HL-60/S4 treated with retinoic acid at 250 ng/mL for 4 days and 3 days (cell line): ENCODE measurements at regions not wholly inside any gene's neighbourhood (a gene's known extent, or its start where the extent isn't known, plus 50 kb on each side); places are given as distances from the start of the nearest gene placed in this dataset.
"Not testable (repeated sequence)": the region's sequence is repeated elsewhere in the genome, so short reads cannot be mapped to it uniquely, and the experiment has no call there.

ENCODE experiments used
- in situ Hi-C: fragments of 300-500 bp; cut with MboI; formaldehyde crosslinking; loops from 2 replicates; pipeline ENCODE4 v1.7.0; 2022; ENCODE audit warnings: low sequenced_read_pairs

DNA sequence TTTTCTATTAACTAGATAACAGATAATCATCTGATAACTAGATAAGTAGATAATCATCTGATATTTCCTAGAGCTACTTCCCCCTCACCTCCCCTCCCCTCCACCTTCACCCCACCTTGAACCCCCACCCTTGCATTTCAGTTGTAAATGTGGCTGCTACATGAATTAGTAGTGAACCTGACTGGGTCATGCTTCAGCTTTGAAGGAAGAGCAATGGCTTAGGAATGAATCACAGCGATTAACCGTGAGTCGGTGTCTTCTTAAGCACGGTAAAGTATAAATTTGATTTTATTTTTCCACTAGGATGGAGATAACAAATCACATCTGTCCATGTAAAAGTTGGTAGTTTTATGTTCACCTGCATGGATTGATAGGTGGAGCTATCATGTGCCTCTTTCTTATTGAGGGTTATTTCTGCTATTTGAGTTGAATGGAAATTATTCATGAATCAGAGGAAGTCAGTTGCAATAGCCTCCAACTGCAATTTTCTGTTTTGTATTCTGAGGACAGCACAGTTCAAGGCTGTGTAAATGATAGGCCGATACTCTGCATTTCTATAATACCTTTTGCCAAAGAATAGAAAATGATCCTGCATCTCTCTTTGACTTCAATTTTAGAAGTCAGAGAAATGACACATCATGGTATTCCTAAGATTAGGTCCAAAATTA lies 235.0 kb downstream of the PTGER3 start:
- in situ Hi-C loops = no loop called here

- in situ Hi-C loops = no loop called here
Observed at GRCh38 chr1:70818401-70818800, 229.2 kb downstream of the PTGER3 start.

GRCh38 chr1:70819231-70819630 lies 228.4 kb downstream of the PTGER3 start:
- in situ Hi-C loops = no loop called here

DNA sequence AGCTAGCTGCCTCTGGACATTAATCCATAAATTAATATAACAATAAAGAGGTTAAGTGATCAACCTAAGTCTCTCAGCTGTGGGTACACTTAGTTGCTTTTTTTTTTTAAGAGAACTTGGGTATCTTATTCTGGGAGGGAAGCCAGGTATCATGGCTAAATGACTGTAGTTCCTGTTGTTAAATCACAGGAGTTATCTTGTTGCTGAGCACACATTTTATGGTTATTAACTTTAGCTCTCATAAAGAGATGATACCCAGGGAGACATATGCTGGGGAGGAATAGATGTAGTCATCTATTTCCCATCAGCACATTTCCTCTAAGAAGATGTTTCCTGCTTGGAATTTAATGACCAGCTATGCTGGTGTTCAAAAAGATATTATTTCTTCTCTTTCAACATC lies 227.8 kb downstream of the PTGER3 start:
- in situ Hi-C loops = no loop called here

DNA sequence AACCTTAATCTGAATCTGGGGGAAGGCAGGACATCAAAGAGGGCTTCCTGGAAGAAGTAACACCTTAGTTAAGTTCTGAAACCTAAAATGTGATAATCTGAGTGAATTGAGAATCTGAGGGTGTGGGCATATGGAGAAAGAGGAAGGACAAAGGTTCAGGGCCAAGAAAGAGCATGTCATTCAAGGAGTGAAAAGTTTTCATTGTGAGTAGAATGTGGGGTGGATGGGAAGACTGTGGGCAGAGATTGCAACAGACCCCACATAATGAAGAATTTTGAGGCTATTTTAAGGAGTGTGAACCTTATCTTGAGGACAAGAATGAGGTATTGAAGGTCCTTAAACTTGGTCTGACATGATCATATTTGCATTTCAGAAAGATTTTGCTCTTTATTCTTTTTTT lies 227.2 kb downstream of the PTGER3 start:
- in situ Hi-C loops = no loop called here

GRCh38 chr1:70820995-70821394 lies 226.6 kb downstream of the PTGER3 start:
- in situ Hi-C loops = no loop called here

DNA sequence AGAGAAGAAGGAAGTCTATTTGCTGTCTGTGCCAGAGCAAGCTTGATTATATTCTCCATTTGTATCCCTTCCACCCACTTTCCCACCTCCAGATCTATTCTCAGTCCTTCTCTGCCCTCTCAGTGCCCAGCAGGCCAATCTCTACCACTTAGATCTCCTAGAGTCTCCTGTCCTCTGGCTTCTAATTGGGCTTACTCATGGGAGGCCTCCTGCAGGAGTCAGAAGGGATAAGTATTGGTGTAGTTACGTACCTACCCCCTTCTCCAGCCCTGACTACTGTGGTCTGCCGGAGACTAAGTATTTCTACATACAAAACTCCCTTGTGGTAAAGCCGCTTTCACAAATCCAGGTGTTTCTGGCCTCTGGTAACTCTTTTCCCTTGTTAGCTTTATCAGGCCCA lies 221.2 kb downstream of the PTGER3 start:
- in situ Hi-C loops = no loop called here

GRCh38 chr1:70827030-70827429 lies 220.6 kb downstream of the PTGER3 start:
- in situ Hi-C loops = no loop called here

DNA sequence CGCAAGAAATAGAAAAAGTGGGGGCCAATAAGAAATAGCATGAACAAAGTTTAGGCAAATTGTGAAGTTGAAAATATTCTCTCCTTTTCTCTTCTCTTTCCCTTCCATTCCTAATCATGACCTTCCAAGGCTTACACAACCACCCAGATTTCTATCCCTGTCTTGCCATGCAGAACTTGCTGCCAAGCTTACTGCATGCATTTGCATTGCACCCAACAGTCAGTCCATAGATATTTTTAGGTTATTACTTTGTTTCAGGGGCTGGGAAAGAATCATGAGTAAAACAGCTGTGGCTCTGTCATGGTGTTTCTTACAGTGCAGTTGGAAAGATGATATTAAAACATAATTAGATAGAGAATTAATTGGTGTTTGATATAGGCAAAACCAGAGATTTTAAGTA lies 219.4 kb downstream of the PTGER3 start:
- in situ Hi-C loops = no loop called here

GRCh38 chr1:70834365-70834764 lies 213.3 kb downstream of the PTGER3 start:
- in situ Hi-C loops = not testable (repeated sequence)

- in situ Hi-C loops = no loop called here
Observed at GRCh38 chr1:70836456-70836855, 211.2 kb downstream of the PTGER3 start.

DNA sequence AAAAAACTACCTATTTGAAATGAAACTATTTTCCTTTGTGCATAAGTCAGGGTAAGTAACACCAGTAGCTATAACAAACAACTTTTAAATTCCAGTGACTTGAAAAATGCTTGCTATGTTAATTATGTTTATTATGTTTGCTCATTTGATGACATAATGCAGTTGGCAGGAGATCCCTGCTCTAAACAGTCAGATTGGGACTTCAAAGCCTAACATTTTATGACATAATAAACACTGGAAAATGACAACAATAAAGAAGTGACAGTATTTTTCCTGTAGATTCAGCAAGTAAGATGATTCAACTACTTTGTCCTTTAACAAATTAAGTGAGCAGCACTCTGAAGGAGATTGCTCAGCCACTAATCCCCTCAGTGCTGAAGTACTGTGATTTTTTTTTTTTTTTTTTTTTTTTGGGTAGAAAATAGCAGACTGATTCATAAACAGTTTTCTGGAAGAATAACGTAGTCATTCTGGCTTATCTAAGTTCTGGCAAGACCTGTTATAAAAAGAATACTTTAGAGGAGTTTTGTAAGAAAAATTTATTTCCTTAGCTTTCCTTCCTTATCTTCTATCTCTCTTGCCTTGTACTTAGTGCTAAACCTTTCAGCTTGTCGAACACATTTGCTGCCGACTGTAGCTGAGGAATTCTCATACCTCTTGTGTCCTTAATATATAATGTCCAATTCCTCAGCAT lies 207.2 kb downstream of the PTGER3 start:
- in situ Hi-C loops = no loop called here

DNA sequence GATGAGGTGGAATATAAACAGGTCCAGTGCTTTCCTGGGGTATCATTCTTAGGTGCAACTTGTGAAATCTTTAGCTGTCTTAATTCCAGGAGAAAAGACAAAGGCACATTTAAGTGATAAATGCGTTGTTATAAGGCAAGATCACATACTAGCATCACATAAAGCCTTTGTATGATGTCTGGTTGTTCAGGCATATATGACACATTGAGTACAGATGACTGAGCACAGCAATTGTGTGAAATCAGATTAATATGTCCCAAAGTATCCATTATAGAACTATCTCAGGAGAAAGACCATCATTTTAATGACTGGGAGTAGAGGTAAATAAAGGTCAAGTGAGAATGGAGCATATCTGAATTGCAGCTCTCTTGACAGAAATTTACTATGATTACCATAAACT lies 205.1 kb downstream of the PTGER3 start:
- in situ Hi-C loops = no loop called here

GRCh38 chr1:70843452-70843851 lies 204.2 kb downstream of the PTGER3 start:
- in situ Hi-C loops = no loop called here

DNA sequence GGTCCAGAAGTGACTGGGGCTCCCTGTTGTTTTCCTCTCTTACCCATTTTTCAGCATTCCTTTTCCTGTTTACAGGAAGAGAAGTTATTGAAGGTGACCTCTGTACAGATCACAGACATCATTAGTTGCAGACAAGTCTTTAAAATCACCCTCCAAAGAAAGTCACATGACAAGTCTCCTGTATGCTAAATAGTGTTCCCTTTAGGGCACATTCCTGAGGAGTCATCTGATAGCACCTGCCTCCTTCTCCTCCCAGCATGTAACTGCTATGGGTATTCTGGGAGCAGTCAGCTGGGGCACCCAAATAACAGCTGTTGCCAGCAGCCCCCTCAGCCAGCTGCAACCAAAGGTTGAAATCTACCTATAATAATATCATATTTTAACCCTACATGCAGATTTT lies 200.6 kb downstream of the PTGER3 start:
- in situ Hi-C loops = no loop called here

DNA sequence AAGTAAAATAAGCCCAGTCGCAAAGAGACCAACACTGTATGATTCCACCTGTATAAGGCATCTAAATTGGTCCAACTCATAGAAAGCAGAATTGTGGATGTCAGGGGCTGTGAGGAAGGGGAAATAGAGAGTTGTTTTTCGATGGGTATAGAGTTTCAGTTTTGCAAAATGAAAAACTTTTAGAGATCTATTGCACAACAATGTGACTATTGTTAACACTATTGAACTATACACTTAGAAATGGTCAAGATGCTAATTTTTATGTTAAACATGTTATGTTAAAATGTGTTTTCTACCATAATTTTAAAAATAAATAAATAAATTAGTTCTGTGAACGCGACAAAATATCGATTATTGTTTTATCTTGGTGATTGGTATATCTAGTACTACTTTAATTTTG lies 192.4 kb downstream of the PTGER3 start:
- in situ Hi-C loops = no loop called here

DNA sequence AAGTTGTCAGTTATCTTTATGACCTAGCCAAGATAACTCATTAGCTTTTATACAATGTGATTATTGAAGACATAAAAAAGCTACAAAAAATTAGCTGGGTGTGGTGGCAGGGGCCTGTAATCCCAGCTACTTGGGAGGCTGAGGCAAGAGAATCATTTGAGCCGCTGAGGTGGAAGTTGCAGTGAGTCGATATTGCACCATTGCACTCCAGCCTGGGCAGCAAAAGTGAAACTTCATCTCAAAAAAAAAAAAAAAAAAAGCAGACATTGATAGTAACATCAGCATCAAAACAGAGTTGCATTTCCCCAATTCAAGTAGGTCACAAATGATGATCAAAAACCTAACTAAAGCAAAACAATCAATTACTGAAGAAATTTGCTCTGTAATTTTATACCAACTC lies 191.4 kb downstream of the PTGER3 start:
- in situ Hi-C loops = no loop called here

GRCh38 chr1:70863239-70863638 lies 184.4 kb downstream of the PTGER3 start:
- in situ Hi-C loops = no loop called here

- in situ Hi-C loops = no loop called here
Observed at GRCh38 chr1:70864302-70864701, 183.3 kb downstream of the PTGER3 start.

- in situ Hi-C loops = no loop called here
Observed at GRCh38 chr1:70866542-70867264, 180.9 kb downstream of the PTGER3 start.

GRCh38 chr1:70871790-70872189 lies 175.8 kb downstream of the PTGER3 start:
- in situ Hi-C loops = no loop called here

GRCh38 chr1:70874063-70874462 lies 173.6 kb downstream of the PTGER3 start:
- in situ Hi-C loops = no loop called here
